HL-60 (cell line): ENCODE measurements at regions not wholly inside any gene's neighbourhood (a gene's known extent, or its start where the extent isn't known, plus 50 kb on each side); places are given as distances from the start of the nearest gene placed in this dataset.

Experiments used
- POLR2AphosphoS5 ChIP-seq: IDR thresholded peaks from 2 replicates; pipeline ENCODE4 v1.6.1; 2012; ENCODE audit warnings: low read depth
- TF ChIP-seq, protein P1 (sequence below): IDR thresholded peaks from one replicate; pipeline ENCODE4 v1.5.1; 2011; ENCODE audit warnings: low read length, control low read depth, inconsistent platforms; ENCODE audit not compliant: insufficient read depth

DNA sequence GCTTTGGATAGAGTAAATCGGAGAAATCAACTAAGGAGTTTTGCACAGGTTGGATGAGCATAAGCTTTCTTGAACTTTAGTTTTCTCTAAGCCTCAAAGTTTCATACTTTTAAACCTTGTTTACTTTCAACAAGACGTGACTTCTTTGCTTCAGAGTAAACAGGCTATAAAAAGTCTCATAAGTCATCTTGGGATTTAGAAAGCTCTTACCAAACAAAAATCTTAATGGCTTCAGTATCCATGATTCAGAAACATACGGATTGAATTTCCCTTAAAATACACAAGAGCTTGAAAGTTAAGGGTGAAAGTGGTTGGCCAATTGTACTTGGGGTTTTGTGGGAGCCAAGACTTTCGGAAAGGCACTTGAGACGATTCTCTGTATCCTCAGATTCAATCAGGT, 270.9 kb upstream of the ANKH start:
- TF ChIP-seq, protein P1, sequence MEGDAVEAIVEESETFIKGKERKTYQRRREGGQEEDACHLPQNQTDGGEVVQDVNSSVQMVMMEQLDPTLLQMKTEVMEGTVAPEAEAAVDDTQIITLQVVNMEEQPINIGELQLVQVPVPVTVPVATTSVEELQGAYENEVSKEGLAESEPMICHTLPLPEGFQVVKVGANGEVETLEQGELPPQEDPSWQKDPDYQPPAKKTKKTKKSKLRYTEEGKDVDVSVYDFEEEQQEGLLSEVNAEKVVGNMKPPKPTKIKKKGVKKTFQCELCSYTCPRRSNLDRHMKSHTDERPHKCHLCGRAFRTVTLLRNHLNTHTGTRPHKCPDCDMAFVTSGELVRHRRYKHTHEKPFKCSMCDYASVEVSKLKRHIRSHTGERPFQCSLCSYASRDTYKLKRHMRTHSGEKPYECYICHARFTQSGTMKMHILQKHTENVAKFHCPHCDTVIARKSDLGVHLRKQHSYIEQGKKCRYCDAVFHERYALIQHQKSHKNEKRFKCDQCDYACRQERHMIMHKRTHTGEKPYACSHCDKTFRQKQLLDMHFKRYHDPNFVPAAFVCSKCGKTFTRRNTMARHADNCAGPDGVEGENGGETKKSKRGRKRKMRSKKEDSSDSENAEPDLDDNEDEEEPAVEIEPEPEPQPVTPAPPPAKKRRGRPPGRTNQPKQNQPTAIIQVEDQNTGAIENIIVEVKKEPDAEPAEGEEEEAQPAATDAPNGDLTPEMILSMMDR: no peak
- TF ChIP-seq POLR2AphosphoS5: no peak
